GM19351 (cell line): ENCODE measurements at regions not wholly inside any gene's neighbourhood (a gene's known extent, or its start where the extent isn't known, plus 50 kb on each side); places are given as distances from the start of the nearest gene placed in this dataset.

Experiments used
- ATAC-seq: cut with Tn5 transposase; IDR thresholded peaks from one replicate; pipeline ENCODE4 v1.9.1; 2021; ENCODE audit warnings: mild to moderate bottlenecking, moderate library complexity; ENCODE audit not compliant: unreplicated experiment

- no peak for ATAC-seq
Measured at GRCh38 chr13:21949818-21950429, 279.1 kb downstream of the FGF9 start.

- no peak for ATAC-seq
Measured at GRCh38 chr13:21956666-21957065, 285.8 kb downstream of the FGF9 start.

- no peak for ATAC-seq
Measured at GRCh38 chr13:21957833-21958232, 287.0 kb downstream of the FGF9 start.

GRCh38 chr13:21960108-21960507 lies 289.2 kb downstream of the FGF9 start:
- no peak for ATAC-seq

GRCh38 chr13:21964686-21965085 lies 293.8 kb downstream of the FGF9 start:
- ATAC-seq: no peak

- ATAC-seq: no peak
Measured at GRCh38 chr13:21965095-21965494, 294.2 kb downstream of the FGF9 start.

- no peak for ATAC-seq
Measured at GRCh38 chr13:21966014-21966413, 295.1 kb downstream of the FGF9 start.

- ATAC-seq: no peak
Measured at GRCh38 chr13:21967871-21968270, 297.0 kb downstream of the FGF9 start.

GRCh38 chr13:21970172-21970571 lies 299.3 kb downstream of the FGF9 start:
- ATAC-seq: no peak

- ATAC-seq: no peak
Measured at GRCh38 chr13:21970918-21971317, 300.0 kb downstream of the FGF9 start.

- ATAC-seq: no peak
Measured at GRCh38 chr13:21971662-21972621, 301.1 kb downstream of the FGF9 start.

GRCh38 chr13:21973437-21974125 lies 302.7 kb downstream of the FGF9 start:
- no peak for ATAC-seq

GRCh38 chr13:21974741-21975140 lies 303.9 kb downstream of the FGF9 start:
- no peak for ATAC-seq

GRCh38 chr13:21976159-21976558 lies 305.3 kb downstream of the FGF9 start:
- no peak for ATAC-seq

GRCh38 chr13:21979161-21979806 lies 308.4 kb downstream of the FGF9 start:
- ATAC-seq: no peak

GRCh38 chr13:21980049-21980448 lies 309.2 kb downstream of the FGF9 start:
- no peak for ATAC-seq

GRCh38 chr13:21984156-21984555 lies 313.3 kb downstream of the FGF9 start:
- ATAC-seq: no peak

- ATAC-seq: no peak
Measured at GRCh38 chr13:21986602-21987001, 315.7 kb downstream of the FGF9 start.

GRCh38 chr13:21987793-21988192 lies 316.9 kb downstream of the FGF9 start:
- no peak for ATAC-seq

GRCh38 chr13:21988624-21989023 lies 317.8 kb downstream of the FGF9 start:
- ATAC-seq: no peak

GRCh38 chr13:21996049-21996448 lies 325.2 kb downstream of the FGF9 start:
- ATAC-seq: no peak
